CD4-positive, alpha-beta T cell treated with Interleukin-4 for 1 hour (primary cell): ENCODE measurements at regions not wholly inside any gene's neighbourhood (a gene's known extent, or its start where the extent isn't known, plus 50 kb on each side); places are given as distances from the start of the nearest gene placed in this dataset.
A peak's percentile ranks its signal among the peaks of the same experiment; 100 is the strongest.
"Not testable (repeated sequence)": the region's sequence is repeated elsewhere in the genome, so short reads cannot be mapped to it uniquely, and the experiment has no call there.

ENCODE experiments used
- DNase-seq, 2 donors: peaks; one replicate each; pipeline ENCODE4 v3.0.0-alpha.2; 2020 to 2022

- DNase-seq: not testable (repeated sequence)
Measured at GRCh38 chr14:105765072-105765825, 238.9 kb downstream of the TMEM121 start.

- no peak for DNase-seq
Measured at GRCh38 chr14:105765893-105766614, 239.7 kb downstream of the TMEM121 start.

- DNase-seq: no peak
Measured at GRCh38 chr14:105767315-105767714, 240.9 kb downstream of the TMEM121 start.

- DNase-seq: not testable (repeated sequence)
Measured at GRCh38 chr14:105768039-105768438, 241.7 kb downstream of the TMEM121 start.

GRCh38 chr14:105769061-105769730 is 242.8 kb downstream of the TMEM121 start:
- DNase-seq: not testable (repeated sequence)

- not testable (repeated sequence) for DNase-seq
Measured at GRCh38 chr14:105770619-105771216, 244.3 kb downstream of the TMEM121 start.

- not testable (repeated sequence) for DNase-seq
Measured at GRCh38 chr14:105771261-105772226, 245.2 kb downstream of the TMEM121 start.

GRCh38 chr14:105772710-105773250 is 246.4 kb downstream of the TMEM121 start:
- not testable (repeated sequence) for DNase-seq

- DNase-seq: no peak
Measured at GRCh38 chr14:105773584-105773983, 247.2 kb downstream of the TMEM121 start.

- no peak for DNase-seq
Measured at GRCh38 chr14:105774001-105774400, 247.6 kb downstream of the TMEM121 start.

GRCh38 chr14:105774585-105775348 is 248.4 kb downstream of the TMEM121 start:
- DNase-seq: not testable (repeated sequence)

GRCh38 chr14:105775349-105775923 is 249.1 kb downstream of the TMEM121 start:
- peak in 1 of 2 donors; percentile 23 for DNase-seq

GRCh38 chr14:105776112-105776511 is 249.7 kb downstream of the TMEM121 start:
- not testable (repeated sequence) for DNase-seq

- no peak for DNase-seq
Measured at GRCh38 chr14:105776924-105777323, 250.5 kb downstream of the TMEM121 start.

- DNase-seq: no peak
Measured at GRCh38 chr14:105783707-105784106, 257.3 kb downstream of the TMEM121 start.

- no peak for DNase-seq
Measured at GRCh38 chr14:105793836-105794235, 267.5 kb downstream of the TMEM121 start.

- DNase-seq: no peak
Measured at GRCh38 chr14:105797546-105797945, 271.2 kb downstream of the TMEM121 start.

- DNase-seq: no peak
Measured at GRCh38 chr14:105805701-105806100, 279.3 kb downstream of the TMEM121 start.

GRCh38 chr14:105806568-105806967 is 280.2 kb downstream of the TMEM121 start:
- no peak for DNase-seq

- DNase-seq: peak in 1 of 2 donors; percentile 87
Measured at GRCh38 chr14:105817971-105818711, 291.8 kb downstream of the TMEM121 start.
